Liver (tissue), 8 donors: ENCODE measurements at regions not wholly inside any gene's neighbourhood (a gene's known extent, or its start where the extent isn't known, plus 50 kb on each side); places are given as distances from the start of the nearest gene placed in this dataset.

Source experiments
- DNase-seq: peaks from one replicate; pipeline ENCODE4 v3.0.0-alpha.2; 2017; ENCODE audit warnings: low spot score
- H3K27ac ChIP-seq, 2 donors: one replicate each; pipeline ENCODE4 v1.7.0; 2013; ENCODE audit warnings: inconsistent platforms in 2 of 2, low read length in 2 of 2, control low read depth in 1 of 2, low read depth in 1 of 2, mild to moderate bottlenecking in 1 of 2
- H3K27me3 ChIP-seq, 4 donors: one replicate each; pipeline versions ENCODE4 v1.6.1 to v1.7.0; 2013; ENCODE audit warnings: low read length in 3 of 4, inconsistent platforms in 1 of 4, mild to moderate bottlenecking in 1 of 4, moderate library complexity in 1 of 4; ENCODE audit not compliant: control insufficient read depth in 4 of 4, insufficient read depth in 4 of 4
- H3K36me3 ChIP-seq, 4 donors: one replicate each; pipeline versions ENCODE4 v1.6.1 to v1.7.0; 2013; ENCODE audit warnings: low read length in 3 of 4, mild to moderate bottlenecking in 3 of 4, low read depth in 1 of 4, moderate library complexity in 1 of 4; ENCODE audit not compliant: control insufficient read depth in 4 of 4, insufficient read depth in 3 of 4
- H3K4me1 ChIP-seq, 4 donors: one replicate each; pipeline versions ENCODE4 v1.6.1 to v1.7.0; 2013; ENCODE audit warnings: low read length in 3 of 4, mild to moderate bottlenecking in 3 of 4, moderate library complexity in 1 of 4; ENCODE audit not compliant: control insufficient read depth in 4 of 4, insufficient read depth in 4 of 4
- H3K4me3 ChIP-seq, 3 donors: one replicate each; pipeline versions ENCODE4 v1.6.1 to v1.7.0; 2013; ENCODE audit warnings: low read length in 3 of 3, control low read depth in 1 of 3, low read depth in 1 of 3, mild to moderate bottlenecking in 1 of 3
- H3K9ac ChIP-seq, 2 donors: one replicate each; pipeline ENCODE4 v1.7.0; 2013; ENCODE audit warnings: low read length in 2 of 2, mild to moderate bottlenecking in 2 of 2, moderate library complexity in 2 of 2, control low read depth in 1 of 2, low read depth in 1 of 2
- H3K9me3 ChIP-seq, 4 donors: one replicate each; pipeline versions ENCODE4 v1.6.1 to v1.7.0; 2013; ENCODE audit warnings: low read length in 3 of 4; ENCODE audit not compliant: control insufficient read depth in 4 of 4
- ATF3 ChIP-seq: IDR thresholded peaks from 2 replicates; pipeline ENCODE4 v1.6.1; 2016; ENCODE audit warnings: antibody characterized with exemption
- EGR1 ChIP-seq, 2 donors: IDR thresholded peaks; 2 replicates each; pipeline ENCODE4 v1.6.1; 2016 to 2018; ENCODE audit warnings: antibody characterized with exemption in 2 of 2, low read depth in 2 of 2
- FOXA2 ChIP-seq: IDR thresholded peaks from 2 replicates; pipeline ENCODE4 v1.6.1; 2016; ENCODE audit warnings: antibody characterized with exemption
- GABPA ChIP-seq, 2 donors: IDR thresholded peaks in 1 of 2; conservative IDR thresholded peaks in 1 of 2; 2 replicates each; pipeline ENCODE4 v1.6.1; 2016; ENCODE audit warnings: antibody characterized with exemption in 2 of 2, mild to moderate bottlenecking in 1 of 2, moderate library complexity in 1 of 2
- HNF4A ChIP-seq, 2 donors: conservative IDR thresholded peaks; 2 replicates each; pipeline ENCODE4 v1.6.1; 2016; ENCODE audit warnings: antibody characterized with exemption in 2 of 2, mild to moderate bottlenecking in 2 of 2
- HNF4G ChIP-seq: IDR thresholded peaks from 2 replicates; pipeline ENCODE4 v1.6.1; 2016; ENCODE audit warnings: antibody characterized with exemption
- JUND ChIP-seq, 2 donors: IDR thresholded peaks; 2 replicates each; pipeline ENCODE4 v1.6.1; 2016; ENCODE audit warnings: antibody characterized with exemption in 2 of 2
- NR2F2 ChIP-seq: IDR thresholded peaks from 2 replicates; pipeline ENCODE4 v1.6.1; 2016; ENCODE audit warnings: antibody characterized with exemption
- RAD21 ChIP-seq, 2 donors: IDR thresholded peaks; 2 replicates each; pipeline ENCODE4 v1.6.1; 2016; ENCODE audit warnings: antibody characterized with exemption in 2 of 2, mild to moderate bottlenecking in 2 of 2
- SP1 ChIP-seq: IDR thresholded peaks from 2 replicates; pipeline ENCODE4 v1.6.1; 2018; ENCODE audit warnings: antibody characterized with exemption, mild to moderate bottlenecking
- YY1 ChIP-seq: IDR thresholded peaks from 2 replicates; pipeline ENCODE4 v1.6.1; 2016; ENCODE audit warnings: antibody characterized with exemption, mild to moderate bottlenecking
- WGBS: extraction: QIAGEN DNeasy Blood & Tissue Kit; methylation state at CpG from one replicate; pipeline ENCODE4 v1.1.7; 2013; 5-methylcytosine and 5-hydroxymethylcytosine counted together
- TF ChIP-seq, protein P1 (sequence below): IDR thresholded peaks from 2 replicates; pipeline ENCODE4 v1.6.1; 2016; ENCODE audit warnings: antibody characterized with exemption
- TF ChIP-seq, protein P2 (sequence below): fragments of 150-350 bp; IDR thresholded peaks from 2 replicates; pipeline ENCODE4 v1.5.1; 2017; ENCODE audit warnings: improper control_type of control experiment, low read depth, low read length; ENCODE audit not compliant: missing input control
- TF ChIP-seq, protein P3 (sequence below): IDR thresholded peaks from 2 replicates; pipeline ENCODE4 v1.6.1; 2016; ENCODE audit warnings: antibody characterized with exemption
- TF ChIP-seq, protein P4 (sequence below): IDR thresholded peaks from 2 replicates; pipeline ENCODE4 v1.6.1; 2016; ENCODE audit warnings: antibody characterized with exemption, mild to moderate bottlenecking
- donor health status: healthy.
- donor health status: healthy.
- donor health status: healthy.
- donor health status: healthy.
- donor health status: healthy.

DNA sequence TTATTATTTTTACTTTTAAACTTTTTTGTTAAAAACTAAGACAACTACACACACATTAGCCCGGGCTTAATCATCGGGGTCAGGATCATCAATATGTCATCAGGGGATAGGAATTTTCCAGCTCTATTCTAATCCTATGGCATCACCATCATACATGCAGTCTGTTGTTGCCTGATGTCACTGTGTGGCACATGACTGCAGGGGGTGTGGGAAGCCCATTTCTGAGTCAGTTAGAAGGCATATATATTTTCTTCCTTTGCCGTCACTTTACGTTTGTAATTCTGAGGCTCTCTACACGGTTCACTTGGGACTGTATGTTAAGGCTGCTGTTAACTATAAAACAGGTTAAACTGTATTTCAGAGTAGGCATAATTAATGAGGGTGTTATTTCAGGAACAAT lies 144.4 kb upstream of the ITGA6 start:
- TF ChIP-seq RAD21 (IDR thresholded peaks at IDR 0.05) = no peak
- no peak for TF ChIP-seq FOXA2
- TF ChIP-seq GABPA (IDR thresholded peaks at IDR 0.05 in 1 of 2, conservative IDR thresholded peaks at IDR 0.05 in 1 of 2) = no peak
- WGBS = 88% methylated on average over 5 of the region's 5 CpGs
- no peak overlapping the region for H3K27ac ChIP-seq
- no peak for DNase-seq
- no peak overlapping the region for H3K9ac ChIP-seq
- no peak overlapping the region for H3K4me3 ChIP-seq
- no peaks in the 10 kb centered on the region for H3K4me1 ChIP-seq
- H3K9me3 ChIP-seq = no peaks in the 10 kb centered on the region
- H3K36me3 ChIP-seq = no peaks in the 10 kb centered on the region
- H3K27me3 ChIP-seq = no peaks in the 10 kb centered on the region

DNA sequence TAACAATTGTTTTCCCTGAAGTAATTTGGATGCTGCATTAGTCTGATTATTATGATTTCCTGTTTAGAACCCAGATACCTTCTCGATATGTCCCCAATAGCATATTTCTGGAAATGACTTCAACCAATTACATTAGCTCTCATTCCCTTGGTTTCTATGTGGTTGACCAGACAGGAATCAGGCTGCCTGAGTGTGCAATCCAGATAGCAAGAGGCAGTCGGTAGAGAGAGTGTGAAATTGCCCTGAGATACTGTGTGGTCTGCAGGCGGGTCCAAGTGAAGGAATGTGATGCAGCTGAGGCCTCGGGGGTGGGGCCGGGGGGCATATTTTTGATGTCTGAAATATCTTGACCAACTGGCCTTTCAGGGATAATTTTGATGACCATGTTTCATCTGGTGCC lies 143.9 kb upstream of the ITGA6 start:
- Histone ChIP-seq H3K4me1 (no peaks in the 10 kb centered on the region), H3K27me3 (no peaks in the 10 kb centered on the region), H3K9me3 (no peaks in the 10 kb centered on the region), H3K9ac (no peak overlapping the region), H3K36me3 (no peaks in the 10 kb centered on the region), H3K4me3 (no peak overlapping the region), H3K27ac (no peak overlapping the region)
- no peak for DNase-seq
- TF ChIP-seq ATF3 (no peak), HNF4G (no peak), FOXA2 (no peak)
- TF ChIP-seq, protein P1, sequence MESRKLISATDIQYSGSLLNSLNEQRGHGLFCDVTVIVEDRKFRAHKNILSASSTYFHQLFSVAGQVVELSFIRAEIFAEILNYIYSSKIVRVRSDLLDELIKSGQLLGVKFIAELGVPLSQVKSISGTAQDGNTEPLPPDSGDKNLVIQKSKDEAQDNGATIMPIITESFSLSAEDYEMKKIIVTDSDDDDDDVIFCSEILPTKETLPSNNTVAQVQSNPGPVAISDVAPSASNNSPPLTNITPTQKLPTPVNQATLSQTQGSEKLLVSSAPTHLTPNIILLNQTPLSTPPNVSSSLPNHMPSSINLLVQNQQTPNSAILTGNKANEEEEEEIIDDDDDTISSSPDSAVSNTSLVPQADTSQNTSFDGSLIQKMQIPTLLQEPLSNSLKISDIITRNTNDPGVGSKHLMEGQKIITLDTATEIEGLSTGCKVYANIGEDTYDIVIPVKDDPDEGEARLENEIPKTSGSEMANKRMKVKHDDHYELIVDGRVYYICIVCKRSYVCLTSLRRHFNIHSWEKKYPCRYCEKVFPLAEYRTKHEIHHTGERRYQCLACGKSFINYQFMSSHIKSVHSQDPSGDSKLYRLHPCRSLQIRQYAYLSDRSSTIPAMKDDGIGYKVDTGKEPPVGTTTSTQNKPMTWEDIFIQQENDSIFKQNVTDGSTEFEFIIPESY = no peak
- TF ChIP-seq, protein P2, sequence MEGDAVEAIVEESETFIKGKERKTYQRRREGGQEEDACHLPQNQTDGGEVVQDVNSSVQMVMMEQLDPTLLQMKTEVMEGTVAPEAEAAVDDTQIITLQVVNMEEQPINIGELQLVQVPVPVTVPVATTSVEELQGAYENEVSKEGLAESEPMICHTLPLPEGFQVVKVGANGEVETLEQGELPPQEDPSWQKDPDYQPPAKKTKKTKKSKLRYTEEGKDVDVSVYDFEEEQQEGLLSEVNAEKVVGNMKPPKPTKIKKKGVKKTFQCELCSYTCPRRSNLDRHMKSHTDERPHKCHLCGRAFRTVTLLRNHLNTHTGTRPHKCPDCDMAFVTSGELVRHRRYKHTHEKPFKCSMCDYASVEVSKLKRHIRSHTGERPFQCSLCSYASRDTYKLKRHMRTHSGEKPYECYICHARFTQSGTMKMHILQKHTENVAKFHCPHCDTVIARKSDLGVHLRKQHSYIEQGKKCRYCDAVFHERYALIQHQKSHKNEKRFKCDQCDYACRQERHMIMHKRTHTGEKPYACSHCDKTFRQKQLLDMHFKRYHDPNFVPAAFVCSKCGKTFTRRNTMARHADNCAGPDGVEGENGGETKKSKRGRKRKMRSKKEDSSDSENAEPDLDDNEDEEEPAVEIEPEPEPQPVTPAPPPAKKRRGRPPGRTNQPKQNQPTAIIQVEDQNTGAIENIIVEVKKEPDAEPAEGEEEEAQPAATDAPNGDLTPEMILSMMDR = no peak
- 77% methylated on average over 5 of the region's 5 CpGs for WGBS

DNA sequence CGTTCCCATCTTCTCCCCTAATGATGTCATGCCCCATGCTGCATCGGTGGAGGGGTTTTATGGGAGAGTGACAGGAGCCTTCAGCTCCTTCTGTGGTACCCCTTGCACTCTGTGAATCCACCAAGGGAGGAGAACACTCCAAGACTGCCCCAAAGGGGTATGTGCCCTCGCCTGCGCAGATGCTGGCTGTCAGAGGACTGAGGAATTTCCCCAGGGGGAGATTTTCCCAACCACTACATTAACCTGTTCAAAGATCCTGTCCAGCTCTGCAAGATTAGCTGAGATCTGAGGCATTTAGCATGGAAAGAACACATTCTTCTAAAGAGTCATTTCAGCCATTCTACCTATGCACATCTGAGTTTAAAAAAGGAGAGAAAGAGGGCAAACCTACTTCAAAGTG lies 143.2 kb upstream of the ITGA6 start:
- no peak overlapping the region for H3K4me3 ChIP-seq
- no peaks in the 10 kb centered on the region for H3K4me1 ChIP-seq
- H3K36me3 ChIP-seq = no peaks in the 10 kb centered on the region
- DNase-seq = no peak
- no peaks in the 10 kb centered on the region for H3K27me3 ChIP-seq
- no peak overlapping the region for H3K9ac ChIP-seq
- no peak overlapping the region for H3K27ac ChIP-seq
- 94% methylated on average over 4 of the region's 4 CpGs for WGBS
- no peaks in the 10 kb centered on the region for H3K9me3 ChIP-seq
- TF ChIP-seq, protein P3, sequence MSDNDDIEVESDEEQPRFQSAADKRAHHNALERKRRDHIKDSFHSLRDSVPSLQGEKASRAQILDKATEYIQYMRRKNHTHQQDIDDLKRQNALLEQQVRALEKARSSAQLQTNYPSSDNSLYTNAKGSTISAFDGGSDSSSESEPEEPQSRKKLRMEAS = no peak
- TF ChIP-seq, protein P1 = no peak
- TF ChIP-seq, protein P4, sequence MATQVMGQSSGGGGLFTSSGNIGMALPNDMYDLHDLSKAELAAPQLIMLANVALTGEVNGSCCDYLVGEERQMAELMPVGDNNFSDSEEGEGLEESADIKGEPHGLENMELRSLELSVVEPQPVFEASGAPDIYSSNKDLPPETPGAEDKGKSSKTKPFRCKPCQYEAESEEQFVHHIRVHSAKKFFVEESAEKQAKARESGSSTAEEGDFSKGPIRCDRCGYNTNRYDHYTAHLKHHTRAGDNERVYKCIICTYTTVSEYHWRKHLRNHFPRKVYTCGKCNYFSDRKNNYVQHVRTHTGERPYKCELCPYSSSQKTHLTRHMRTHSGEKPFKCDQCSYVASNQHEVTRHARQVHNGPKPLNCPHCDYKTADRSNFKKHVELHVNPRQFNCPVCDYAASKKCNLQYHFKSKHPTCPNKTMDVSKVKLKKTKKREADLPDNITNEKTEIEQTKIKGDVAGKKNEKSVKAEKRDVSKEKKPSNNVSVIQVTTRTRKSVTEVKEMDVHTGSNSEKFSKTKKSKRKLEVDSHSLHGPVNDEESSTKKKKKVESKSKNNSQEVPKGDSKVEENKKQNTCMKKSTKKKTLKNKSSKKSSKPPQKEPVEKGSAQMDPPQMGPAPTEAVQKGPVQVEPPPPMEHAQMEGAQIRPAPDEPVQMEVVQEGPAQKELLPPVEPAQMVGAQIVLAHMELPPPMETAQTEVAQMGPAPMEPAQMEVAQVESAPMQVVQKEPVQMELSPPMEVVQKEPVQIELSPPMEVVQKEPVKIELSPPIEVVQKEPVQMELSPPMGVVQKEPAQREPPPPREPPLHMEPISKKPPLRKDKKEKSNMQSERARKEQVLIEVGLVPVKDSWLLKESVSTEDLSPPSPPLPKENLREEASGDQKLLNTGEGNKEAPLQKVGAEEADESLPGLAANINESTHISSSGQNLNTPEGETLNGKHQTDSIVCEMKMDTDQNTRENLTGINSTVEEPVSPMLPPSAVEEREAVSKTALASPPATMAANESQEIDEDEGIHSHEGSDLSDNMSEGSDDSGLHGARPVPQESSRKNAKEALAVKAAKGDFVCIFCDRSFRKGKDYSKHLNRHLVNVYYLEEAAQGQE = no peak
- TF ChIP-seq RAD21 (IDR thresholded peaks at IDR 0.05) (no peak), EGR1 (IDR thresholded peaks at IDR 0.05; ENCODE audit: low read depth in 2 of 2) (no peak), JUND (IDR thresholded peaks at IDR 0.05) (no peak), SP1 (no peak), HNF4A (conservative IDR thresholded peaks at IDR 0.05) (no peak), YY1 (no peak), NR2F2 (no peak), ATF3 (no peak)
- TF ChIP-seq, protein P2 = no peak
